GM06990 (cell line): ENCODE measurements at regions not wholly inside any gene's neighbourhood (a gene's known extent, or its start where the extent isn't known, plus 50 kb on each side); places are given as distances from the start of the nearest gene placed in this dataset.
A peak's percentile ranks its signal among the peaks of the same experiment; 100 is the strongest.

Source experiments
- DNase-seq: peaks from one replicate; pipeline ENCODE4 v3.0.0-alpha.2; 2011; ENCODE audit not compliant: insufficient read length; ENCODE audit errors: extremely low read depth
- H3K27me3 ChIP-seq: replicated peaks from 2 replicates; pipeline ENCODE4 v1.6.0; 2011; ENCODE audit warnings: low read length; ENCODE audit not compliant: control insufficient read depth, insufficient read depth
- H3K36me3 ChIP-seq: 2 replicates; pipeline ENCODE4 v1.5.1; 2011; ENCODE audit warnings: low read length; ENCODE audit not compliant: control insufficient read depth, insufficient read depth
- H3K4me3 ChIP-seq: replicated peaks from 2 replicates; pipeline ENCODE4 v1.5.1; 2011; ENCODE audit warnings: low read depth, mild to moderate bottlenecking, control low read depth, low read length
- TF ChIP-seq, protein P1 (sequence below): IDR thresholded peaks from 2 replicates; pipeline ENCODE4 v1.5.1; 2011; ENCODE audit warnings: low read length, control low read depth, mild to moderate bottlenecking, inconsistent platforms; ENCODE audit not compliant: insufficient read depth, poor library complexity, severe bottlenecking

DNA sequence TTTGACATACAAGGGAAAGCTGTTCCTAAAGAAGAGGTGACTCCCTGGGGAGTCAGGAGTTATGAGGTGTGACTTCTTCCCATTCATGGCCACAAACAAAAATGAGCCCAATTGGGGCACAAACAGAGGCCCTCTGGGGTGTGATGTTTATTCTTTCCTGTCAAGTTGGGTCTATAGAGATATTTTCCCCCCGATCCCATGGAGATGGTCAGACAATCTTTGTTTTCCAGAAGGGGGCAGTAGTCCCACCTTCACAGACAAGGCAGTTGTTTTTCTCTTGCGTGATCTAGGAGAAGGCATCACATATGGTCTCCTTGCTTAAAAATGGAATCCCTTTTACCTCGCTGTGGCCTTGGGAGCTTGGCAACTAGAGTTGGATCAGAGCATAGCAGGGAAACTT, 110.3 kb downstream of the MFSD1 start:
- Histone ChIP-seq H3K36me3 (no peaks in the 10 kb centered on the region), H3K27me3 (no peaks in the 10 kb centered on the region), H3K4me3 (no peak overlapping the region)
- TF ChIP-seq, protein P1, sequence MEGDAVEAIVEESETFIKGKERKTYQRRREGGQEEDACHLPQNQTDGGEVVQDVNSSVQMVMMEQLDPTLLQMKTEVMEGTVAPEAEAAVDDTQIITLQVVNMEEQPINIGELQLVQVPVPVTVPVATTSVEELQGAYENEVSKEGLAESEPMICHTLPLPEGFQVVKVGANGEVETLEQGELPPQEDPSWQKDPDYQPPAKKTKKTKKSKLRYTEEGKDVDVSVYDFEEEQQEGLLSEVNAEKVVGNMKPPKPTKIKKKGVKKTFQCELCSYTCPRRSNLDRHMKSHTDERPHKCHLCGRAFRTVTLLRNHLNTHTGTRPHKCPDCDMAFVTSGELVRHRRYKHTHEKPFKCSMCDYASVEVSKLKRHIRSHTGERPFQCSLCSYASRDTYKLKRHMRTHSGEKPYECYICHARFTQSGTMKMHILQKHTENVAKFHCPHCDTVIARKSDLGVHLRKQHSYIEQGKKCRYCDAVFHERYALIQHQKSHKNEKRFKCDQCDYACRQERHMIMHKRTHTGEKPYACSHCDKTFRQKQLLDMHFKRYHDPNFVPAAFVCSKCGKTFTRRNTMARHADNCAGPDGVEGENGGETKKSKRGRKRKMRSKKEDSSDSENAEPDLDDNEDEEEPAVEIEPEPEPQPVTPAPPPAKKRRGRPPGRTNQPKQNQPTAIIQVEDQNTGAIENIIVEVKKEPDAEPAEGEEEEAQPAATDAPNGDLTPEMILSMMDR = peak; percentile 34
- no peak for DNase-seq

DNA sequence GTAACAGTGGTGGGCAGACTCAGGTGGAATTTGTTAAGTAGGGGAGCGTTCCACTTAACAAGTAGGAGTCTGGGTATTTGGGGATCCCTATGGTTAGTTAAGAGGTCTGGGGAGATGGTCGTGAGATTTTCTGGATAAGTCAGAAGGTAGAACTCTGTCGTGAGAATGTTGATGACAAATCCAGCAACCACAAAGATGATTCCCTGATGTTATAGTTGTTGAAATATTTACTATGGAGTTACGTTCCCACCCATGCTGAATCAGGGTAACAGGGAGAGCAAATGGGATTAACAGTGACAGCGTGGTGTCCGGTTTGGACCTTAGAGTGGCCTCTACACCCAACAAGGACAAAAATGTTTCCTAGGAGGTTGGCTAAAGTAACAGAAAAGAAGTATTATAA, 110.8 kb downstream of the MFSD1 start:
- no peaks in the 10 kb centered on the region for H3K27me3 ChIP-seq
- DNase-seq = no peak
- no peak overlapping the region for H3K4me3 ChIP-seq
- H3K36me3 ChIP-seq = no peaks in the 10 kb centered on the region
- TF ChIP-seq, protein P1 = no peak

DNA sequence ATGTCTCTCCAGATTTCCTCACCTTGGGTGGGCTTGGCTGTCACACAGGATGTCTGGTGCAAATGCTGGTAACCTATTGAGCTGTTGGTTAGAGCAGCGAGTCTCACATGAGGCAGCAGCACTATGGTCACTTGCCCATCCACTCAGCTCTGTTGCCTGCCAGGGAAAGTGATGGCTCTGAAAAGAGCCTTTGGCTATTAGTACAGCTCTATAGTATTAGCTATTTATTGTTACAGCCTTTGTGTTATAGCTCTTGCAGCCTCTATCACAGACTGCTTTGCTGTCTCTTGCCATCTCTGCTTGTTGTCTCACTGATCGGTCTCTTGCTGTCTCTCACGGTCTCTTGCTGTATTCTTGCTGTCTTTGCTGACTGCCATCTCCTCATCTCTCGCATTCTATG, 114.3 kb downstream of the MFSD1 start:
- H3K27me3 ChIP-seq = no peaks in the 10 kb centered on the region
- no peak overlapping the region for H3K4me3 ChIP-seq
- no peak for DNase-seq
- no peaks in the 10 kb centered on the region for H3K36me3 ChIP-seq
- TF ChIP-seq, protein P1 = no peak

DNA sequence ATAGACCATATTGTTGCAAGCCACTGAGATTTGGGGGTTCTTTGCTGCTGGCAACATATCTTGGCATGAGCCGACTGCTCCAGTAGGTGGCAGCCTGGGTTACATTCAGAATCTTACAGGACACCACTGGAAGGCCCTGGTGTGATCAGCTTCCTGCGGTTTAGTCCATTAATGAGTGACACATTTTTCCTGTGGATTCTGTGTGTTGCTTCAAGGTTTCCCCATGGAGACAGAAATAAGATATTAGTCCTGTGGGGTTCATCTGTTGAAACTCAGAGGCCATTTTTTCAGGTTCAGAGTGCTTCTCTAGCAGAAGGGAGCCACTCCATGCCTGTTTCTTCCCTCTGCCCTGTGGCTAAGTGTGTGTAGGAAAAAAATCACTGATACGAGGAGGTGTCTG, 116.2 kb downstream of the MFSD1 start:
- H3K27me3 ChIP-seq = no peaks in the 10 kb centered on the region
- H3K36me3 ChIP-seq = no peaks in the 10 kb centered on the region
- no peak for DNase-seq
- no peak overlapping the region for H3K4me3 ChIP-seq
- TF ChIP-seq, protein P1 = peak; percentile 81

DNA sequence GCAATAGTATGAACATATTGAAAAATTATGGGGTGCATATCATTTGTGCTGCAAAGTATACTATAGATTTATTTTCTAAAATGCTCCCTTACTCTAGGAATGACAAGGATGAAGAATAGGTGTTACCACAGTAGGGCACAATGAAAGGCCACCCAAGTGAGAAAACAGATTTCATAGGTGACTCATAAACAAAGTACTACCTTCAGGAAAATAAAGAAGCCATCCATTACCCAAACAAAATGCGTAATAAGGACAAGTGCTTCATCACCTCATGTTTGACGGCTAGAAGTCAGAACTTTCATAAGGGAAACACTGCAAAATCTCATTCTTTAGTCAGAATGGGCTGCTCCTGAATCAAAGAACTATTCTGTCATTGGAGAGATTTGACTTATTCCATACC, 116.6 kb downstream of the MFSD1 start:
- TF ChIP-seq, protein P1 = no peak
- H3K36me3 ChIP-seq = no peaks in the 10 kb centered on the region
- H3K4me3 ChIP-seq = no peak overlapping the region
- no peak for DNase-seq
- H3K27me3 ChIP-seq = no peaks in the 10 kb centered on the region

DNA sequence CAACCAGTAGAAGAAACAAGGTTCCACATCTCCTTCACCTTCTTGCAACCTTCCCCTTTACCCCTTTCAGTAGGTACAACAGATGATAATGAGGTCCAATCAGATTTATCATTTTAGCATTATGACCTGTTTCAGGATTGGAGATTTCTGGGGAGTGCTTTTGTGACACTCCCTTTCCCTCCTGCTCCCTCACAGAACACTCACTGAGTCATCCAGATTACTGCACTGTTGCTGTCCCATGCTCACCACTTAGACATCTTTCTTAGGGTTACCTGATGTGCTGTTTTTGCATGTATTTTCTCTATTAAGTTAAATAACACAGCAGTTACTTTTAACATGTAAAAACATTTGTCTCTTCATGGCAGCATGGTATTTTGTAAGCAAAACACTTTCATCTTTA, 118.5 kb downstream of the MFSD1 start:
- Histone ChIP-seq H3K36me3 (no peaks in the 10 kb centered on the region), H3K4me3 (no peak overlapping the region), H3K27me3 (no peaks in the 10 kb centered on the region)
- TF ChIP-seq, protein P1 = no peak
- no peak for DNase-seq
